GM11168 (cell line): ENCODE measurements at regions not wholly inside any gene's neighbourhood (a gene's known extent, or its start where the extent isn't known, plus 50 kb on each side); places are given as distances from the start of the nearest gene placed in this dataset.

Experiments used
- in situ Hi-C: fragments of 300-500 bp; cut with MboI; formaldehyde crosslinking; loops from one replicate; pipeline ENCODE4 v1.12.0; 2022; ENCODE audit warnings: low sequenced_read_pairs; ENCODE audit not compliant: unreplicated experiment

DNA sequence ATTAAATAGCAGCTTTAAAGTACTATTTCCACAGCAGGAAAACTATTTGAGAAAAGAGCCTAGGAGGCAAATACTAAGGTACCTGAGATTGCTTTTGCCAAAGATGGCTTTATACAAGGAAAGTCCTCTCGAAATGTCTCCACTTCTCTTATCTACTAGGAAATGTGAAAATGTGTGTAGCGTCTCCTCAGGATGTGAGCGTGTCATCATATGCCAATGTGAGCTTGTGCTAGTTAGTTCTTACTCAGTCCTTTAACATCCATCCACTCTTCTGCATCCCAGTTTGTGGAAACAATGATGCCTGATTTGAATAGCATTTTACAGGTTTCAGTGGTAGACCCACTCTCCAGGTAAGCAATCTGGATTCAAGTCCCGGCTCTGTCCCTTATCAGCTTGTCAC lies 421.0 kb downstream of the DYNC2H1 start:
- in situ Hi-C loops, result no loop called here

DNA sequence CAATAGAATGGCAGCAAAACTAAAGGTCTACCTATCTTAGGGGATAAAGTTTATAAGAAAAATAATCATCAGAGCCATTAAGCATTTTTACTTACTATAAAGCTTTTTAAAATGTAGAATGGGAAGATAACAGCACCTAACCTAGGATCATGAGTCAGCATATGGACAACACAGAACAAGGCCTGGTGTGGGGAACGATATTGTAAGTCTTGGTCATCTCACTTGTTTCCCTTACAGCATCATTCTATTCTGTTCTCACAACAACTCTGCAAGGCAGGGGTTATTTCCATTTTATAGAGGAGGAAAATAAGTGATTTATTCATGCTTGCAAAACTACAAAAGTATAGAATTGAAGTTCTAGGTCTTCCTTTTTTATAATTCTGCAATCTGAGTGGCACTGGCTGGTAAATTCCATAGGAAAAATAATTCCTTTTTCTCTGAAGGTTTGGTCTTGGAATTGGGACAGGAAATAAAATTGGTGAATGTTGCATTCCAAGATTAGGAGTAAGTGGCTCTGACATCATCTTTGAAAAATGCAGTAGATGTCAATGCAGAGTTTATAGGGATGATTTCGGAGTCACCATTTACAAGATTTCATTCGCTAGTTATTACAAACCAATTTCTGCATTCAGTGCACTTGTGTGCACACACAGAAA lies 423.0 kb downstream of the DYNC2H1 start:
- in situ Hi-C loops, result no loop called here

DNA sequence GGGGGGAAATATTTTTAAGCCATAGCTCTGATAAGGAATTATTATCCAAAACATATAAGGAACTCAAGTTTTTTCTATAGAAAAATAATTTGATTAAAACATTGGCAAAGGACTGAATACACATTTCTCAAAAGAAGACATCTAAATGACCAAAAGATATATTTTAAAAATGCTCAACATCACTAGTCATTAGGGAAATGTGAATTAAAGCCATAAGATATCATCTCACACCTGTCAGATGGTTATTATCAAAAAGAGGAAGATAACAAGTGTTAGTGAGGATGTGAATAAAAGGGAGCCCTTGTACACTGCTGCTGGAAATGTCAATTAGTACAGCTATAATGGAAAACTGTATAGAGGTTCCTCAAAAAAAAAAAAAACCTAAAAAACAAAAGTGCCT lies 425.0 kb downstream of the DYNC2H1 start:
- in situ Hi-C loops, result no loop called here

- in situ Hi-C loops, result no loop called here
These were observed 425.7 kb downstream of the DYNC2H1 start for GRCh38 chr11:103534959-103535358.

- in situ Hi-C loops, result no loop called here
These were observed 427.1 kb downstream of the DYNC2H1 start for GRCh38 chr11:103536335-103536722.

DNA sequence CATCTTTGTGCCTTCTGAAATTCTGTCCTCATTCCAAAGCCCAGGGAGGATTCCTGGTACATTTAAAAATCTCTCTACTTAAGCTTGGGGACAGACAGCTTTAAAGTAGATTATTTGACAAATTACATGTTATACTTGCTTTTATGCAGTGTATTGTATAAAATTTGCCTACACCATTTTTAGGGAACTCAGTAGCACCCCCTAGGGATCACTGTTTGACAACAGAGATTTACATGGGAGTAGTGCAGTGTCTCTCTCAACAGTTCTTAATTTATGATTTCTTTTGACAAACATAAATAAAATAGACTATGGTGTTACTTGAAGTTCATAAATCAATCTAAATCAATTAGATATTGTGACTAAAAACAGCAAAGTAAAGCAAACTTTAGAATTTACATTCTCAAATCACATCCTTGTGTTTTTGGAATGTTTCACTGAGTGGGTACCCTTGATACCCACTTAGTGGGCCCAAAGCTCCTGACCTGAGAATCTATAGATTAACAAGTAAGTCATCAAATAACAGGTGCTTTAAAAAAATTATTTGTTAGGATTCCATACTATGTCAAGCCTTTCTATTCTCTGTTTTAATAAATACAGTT lies 428.8 kb downstream of the DYNC2H1 start:
- in situ Hi-C loops, result no loop called here

DNA sequence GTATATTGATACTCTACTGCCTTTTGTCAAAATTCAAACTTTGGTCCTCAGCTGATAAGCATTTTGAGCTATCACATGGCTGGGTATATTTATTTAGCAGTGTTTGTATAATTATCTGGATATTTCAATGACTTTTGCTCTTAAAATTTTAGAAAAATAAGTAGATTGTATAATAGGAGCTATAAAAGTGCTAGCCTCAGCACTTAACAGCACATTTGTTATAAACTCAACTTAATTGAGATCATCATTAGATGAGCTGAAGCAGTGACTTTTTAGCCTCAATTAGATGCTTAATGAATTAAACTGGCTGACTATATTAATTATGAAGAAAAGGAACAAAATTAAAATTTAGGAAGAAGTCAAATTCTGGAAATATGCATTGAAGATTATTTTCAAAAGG lies 429.9 kb downstream of the DYNC2H1 start:
- in situ Hi-C loops, result no loop called here

DNA sequence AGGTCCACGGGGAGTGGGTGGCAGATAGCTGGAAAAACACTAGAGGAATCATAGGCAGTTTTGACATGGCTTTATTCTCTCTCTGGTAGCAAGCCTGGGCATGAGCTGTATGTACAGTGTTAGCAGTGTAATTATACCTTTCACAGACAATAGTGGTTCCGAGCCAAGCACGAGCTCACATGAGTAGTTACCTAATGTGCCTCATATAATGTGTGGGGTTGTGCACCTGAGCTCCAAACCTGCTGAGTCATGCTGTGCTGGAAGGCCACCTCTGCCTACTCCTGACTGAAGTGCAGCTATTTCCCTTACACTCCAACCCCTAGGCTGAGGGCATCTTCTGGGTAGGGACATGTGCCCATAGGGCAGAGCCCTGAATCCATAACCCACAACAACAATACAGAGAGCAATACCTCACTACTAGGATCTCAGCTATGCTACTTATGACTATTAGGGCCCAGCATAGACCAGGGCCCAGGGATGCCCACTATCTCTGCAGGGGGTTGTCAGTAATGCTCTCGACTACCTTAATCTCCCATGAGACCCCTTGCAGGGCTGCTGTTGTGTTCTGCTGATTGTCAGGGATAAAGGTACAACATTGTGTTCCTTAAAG lies 432.1 kb downstream of the DYNC2H1 start:
- in situ Hi-C loops, result no loop called here

DNA sequence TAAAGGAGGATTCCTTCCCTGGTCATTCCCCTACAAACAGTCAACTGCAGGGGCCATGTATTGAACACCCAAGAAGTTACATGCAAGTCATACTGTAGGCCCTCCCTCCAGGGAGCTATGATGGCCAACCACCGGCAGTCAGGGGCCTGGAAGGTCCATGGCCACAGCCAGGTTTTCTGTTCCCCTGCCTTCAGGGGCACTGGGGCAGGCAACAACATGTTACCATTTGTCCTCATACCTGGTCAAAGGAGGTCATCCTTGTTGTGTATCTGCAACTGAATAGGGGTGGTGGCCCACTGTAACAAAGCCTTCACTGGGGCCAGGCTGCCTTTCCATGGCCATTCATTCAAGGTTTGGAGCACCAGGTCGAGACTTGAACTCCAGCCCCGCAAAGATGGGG lies 433.6 kb downstream of the DYNC2H1 start:
- in situ Hi-C loops, result no loop called here

DNA sequence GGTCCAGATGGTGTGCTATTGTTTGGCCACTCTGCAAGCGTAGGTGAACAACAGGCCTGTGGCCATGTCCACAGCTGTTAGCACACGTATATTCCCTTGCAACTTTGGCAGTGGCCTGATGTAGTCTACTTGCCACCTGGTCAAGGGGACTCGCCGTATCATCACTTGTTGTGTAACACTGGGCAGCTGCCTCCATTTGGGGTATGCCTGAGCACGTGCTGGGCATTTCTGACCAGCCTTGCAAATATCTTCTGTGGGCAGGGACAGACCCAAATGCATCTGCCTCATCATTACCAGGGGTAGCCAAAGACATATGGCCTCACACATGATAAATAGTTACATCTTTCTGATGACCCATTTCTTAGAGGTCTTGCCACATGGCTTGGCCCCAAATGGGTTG lies 434.2 kb downstream of the DYNC2H1 start:
- in situ Hi-C loops, result no loop called here

DNA sequence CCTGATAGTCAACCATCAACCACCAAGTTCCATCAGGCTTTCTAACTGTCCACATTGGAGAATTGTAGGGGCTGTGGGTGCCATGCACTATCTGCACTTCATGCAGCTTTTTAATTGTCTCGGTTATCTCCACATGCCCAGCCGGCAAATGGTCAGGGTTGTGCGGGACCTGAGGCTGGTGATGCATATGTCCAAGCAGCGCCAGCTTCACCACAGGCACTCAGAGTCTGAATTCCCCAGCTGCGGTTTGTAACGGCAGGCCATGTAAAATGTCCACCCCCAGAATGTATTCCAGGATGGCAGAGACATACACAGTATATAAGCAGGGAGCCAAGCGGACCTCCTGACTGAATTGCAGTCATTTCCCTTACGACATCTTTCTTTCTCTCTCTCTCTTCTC lies 435.6 kb downstream of the DYNC2H1 start:
- in situ Hi-C loops, result no loop called here

- in situ Hi-C loops, result no loop called here
These were observed 436.3 kb downstream of the DYNC2H1 start for GRCh38 chr11:103545551-103545950.

DNA sequence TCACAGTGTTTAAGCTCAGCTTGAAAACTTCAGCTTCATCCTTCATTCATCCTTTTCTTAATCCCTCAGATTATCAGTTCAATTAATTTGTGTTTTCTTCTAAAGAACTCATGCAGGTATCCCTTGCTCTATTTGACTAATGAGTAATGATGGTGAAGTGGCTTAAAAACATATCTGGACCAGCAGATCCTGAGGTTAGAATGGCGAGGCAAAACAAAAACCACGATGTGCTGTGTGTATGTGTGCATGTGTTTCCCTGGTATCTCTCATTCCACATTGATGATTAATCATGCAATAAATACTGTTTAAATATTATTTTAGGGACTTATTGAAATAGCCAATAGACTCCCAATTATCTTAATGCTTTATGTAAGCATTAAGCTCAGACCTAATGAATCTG lies 437.0 kb downstream of the DYNC2H1 start:
- in situ Hi-C loops, result no loop called here

DNA sequence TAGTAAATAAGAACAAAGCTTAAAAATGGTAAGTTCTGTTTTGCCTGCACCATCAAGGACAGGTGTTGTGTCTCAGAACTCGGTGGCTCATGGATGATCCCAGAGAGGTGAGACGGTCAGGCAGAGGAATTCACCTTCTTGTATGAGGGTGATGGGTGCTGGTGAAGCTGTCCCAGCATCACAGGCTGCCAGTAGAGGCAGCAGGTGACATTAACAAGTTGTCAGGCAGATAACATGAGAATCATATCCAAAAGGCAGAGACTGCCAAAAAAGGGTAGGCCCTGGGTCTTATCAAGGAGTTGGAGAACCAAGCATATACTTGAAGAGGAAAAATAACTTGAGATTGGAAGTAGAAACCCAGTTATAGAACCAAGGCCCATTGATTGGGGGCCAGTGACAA lies 437.8 kb downstream of the DYNC2H1 start:
- in situ Hi-C loops, result no loop called here

DNA sequence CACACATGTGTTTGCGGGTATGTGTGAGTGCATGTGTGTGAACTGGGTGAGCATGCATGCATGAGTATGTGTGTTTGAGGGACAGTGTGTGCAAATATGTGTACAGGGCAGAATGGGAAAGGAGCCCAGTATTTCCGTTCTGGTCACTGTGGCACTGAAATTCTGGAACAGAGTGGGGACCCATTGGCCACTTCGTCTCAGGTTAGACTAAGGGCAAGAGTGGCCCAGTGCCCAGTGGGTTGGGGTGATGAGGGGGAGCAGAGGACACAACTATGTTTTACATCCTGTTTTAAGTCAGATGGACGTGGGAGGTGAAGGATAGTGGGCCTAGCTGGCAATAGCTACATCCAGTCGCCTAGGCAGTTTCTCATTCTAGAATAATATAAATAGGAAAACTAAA lies 438.5 kb downstream of the DYNC2H1 start:
- in situ Hi-C loops, result no loop called here

DNA sequence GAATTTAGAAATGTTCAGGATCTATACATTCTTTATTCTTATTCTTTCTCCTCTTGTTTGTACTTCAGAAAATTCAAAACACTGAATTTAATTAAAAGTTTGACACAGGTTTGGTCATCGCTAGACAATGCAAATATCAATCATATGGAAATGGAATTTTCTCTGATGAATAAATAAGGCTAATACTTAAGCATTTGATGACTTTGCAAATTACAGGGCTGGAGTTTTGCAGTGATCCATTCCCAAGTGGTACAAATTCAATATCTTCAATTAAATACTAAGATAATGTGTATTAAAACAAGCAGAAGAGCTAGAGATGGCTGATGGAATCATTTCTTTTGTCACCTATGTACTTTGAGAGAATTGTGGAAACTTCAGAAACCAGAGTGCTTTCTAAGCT lies 439.6 kb downstream of the DYNC2H1 start:
- in situ Hi-C loops, result no loop called here

GRCh38 chr11:103550811-103551210 lies 441.6 kb downstream of the DYNC2H1 start:
- in situ Hi-C loops, result no loop called here

- in situ Hi-C loops, result no loop called here
These were observed 442.9 kb downstream of the DYNC2H1 start for GRCh38 chr11:103552086-103552485.

GRCh38 chr11:103556171-103556570 lies 446.9 kb downstream of the DYNC2H1 start:
- in situ Hi-C loops, result no loop called here

- in situ Hi-C loops, result no loop called here
These were observed 456.9 kb downstream of the DYNC2H1 start for GRCh38 chr11:103566116-103566515.

DNA sequence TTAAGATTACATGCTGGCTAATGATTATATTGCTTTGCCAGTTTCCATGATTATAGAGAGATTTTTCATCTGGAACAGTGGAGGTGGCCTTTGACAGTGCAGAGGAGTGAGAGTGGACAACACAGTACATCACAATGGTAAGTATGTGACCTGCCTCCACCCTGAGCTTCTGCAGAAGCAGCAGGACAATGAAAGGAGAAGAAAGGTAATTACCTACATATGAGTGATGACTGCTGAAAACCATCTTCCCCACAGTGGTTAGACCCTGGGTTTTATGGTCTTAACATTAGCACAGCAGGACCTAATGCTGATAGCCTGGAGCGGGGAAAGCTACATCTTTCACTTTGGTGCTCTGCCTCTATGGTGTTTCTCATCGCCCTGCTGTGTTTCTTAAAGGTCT lies 454.7 kb upstream of the DDI1 start:
- in situ Hi-C loops, result no loop called here

GRCh38 chr11:103582351-103582909 lies 454.0 kb upstream of the DDI1 start:
- in situ Hi-C loops, result no loop called here
